GM18517 (cell line): ENCODE measurements at regions not wholly inside any gene's neighbourhood (a gene's known extent, or its start where the extent isn't known, plus 50 kb on each side); places are given as distances from the start of the nearest gene placed in this dataset.

Source experiments
- ATAC-seq: cut with Tn5 transposase; IDR thresholded peaks from one replicate; pipeline ENCODE4 v1.9.1; 2021; ENCODE audit warnings: mild to moderate bottlenecking, moderate library complexity; ENCODE audit not compliant: unreplicated experiment

- no peak for ATAC-seq
Measured at GRCh38 chr6:6910734-6911295, 196.9 kb upstream of the RREB1 start.

- no peak for ATAC-seq
Measured at GRCh38 chr6:6911391-6911790, 196.4 kb upstream of the RREB1 start.

- ATAC-seq: no peak
Measured at GRCh38 chr6:6912817-6913744, 194.7 kb upstream of the RREB1 start.

- no peak for ATAC-seq
Measured at GRCh38 chr6:6915219-6915618, 192.5 kb upstream of the RREB1 start.

- no peak for ATAC-seq
Measured at GRCh38 chr6:6915813-6916547, 191.8 kb upstream of the RREB1 start.

- ATAC-seq: no peak
Measured at GRCh38 chr6:6916598-6916997, 191.2 kb upstream of the RREB1 start.

- peak; percentile 89 for ATAC-seq
Measured at GRCh38 chr6:6918216-6918983, 189.4 kb upstream of the RREB1 start.

GRCh38 chr6:6919173-6919572 lies 188.6 kb upstream of the RREB1 start:
- ATAC-seq: no peak

GRCh38 chr6:6920114-6920986 lies 187.4 kb upstream of the RREB1 start:
- no peak for ATAC-seq

GRCh38 chr6:6920987-6921313 lies 186.8 kb upstream of the RREB1 start:
- ATAC-seq: no peak

GRCh38 chr6:6922166-6922565 lies 185.6 kb upstream of the RREB1 start:
- ATAC-seq: no peak

- ATAC-seq: no peak
Measured at GRCh38 chr6:6923605-6924004, 184.2 kb upstream of the RREB1 start.

- no peak for ATAC-seq
Measured at GRCh38 chr6:6924708-6925107, 183.1 kb upstream of the RREB1 start.

- no peak for ATAC-seq
Measured at GRCh38 chr6:6925391-6926164, 182.2 kb upstream of the RREB1 start.

GRCh38 chr6:6926856-6927255 lies 180.9 kb upstream of the RREB1 start:
- no peak for ATAC-seq

GRCh38 chr6:6927521-6928361 lies 180.0 kb upstream of the RREB1 start:
- ATAC-seq: no peak

- ATAC-seq: no peak
Measured at GRCh38 chr6:6930223-6930880, 177.4 kb upstream of the RREB1 start.
